ENCODE measurements at regions not wholly inside any gene's neighbourhood (a gene's known extent, or its start where the extent isn't known, plus 50 kb on each side); places are given as distances from the start of the nearest gene placed in this dataset.

DNA sequence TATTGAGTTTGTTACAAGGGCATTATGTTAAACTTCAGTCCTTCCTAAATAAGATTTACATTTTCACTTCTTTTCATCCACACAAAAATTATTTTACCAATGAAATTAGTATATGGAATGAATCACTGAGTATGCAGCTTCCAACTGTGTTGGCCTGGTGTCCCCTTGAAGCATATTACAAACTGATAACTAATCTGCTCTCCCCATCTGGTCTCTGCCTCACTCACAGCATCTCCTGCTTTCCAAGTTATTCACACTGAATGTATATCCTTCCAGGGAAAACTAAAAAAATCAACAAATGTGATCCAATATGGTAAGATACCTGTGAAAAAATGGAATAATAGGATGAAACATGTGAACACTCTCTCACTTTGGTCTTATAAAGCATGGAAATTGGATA is 90.0 kb upstream of the NYAP2 start:
- H3K4me1 Mint-ChIP-seq (ENCODE audit: low read depth): no peaks in the 10 kb centered on the region

GRCh38 chr2:225296951-225297350 is 102.6 kb upstream of the NYAP2 start:
- Mint-ChIP-seq H3K9me3 (peaks cover 4% of the 10 kb centered on the region), H3K27me3 (peaks cover 16% of the 10 kb centered on the region), H3K27ac (no peak overlapping the region), H3K36me3 (ENCODE audit: low read depth) (no peaks in the 10 kb centered on the region), H3K4me3 (no peak overlapping the region), H3K4me1 (ENCODE audit: low read depth) (no peaks in the 10 kb centered on the region)
- H3K9me3 ChIP-seq (ENCODE audit: control insufficient read depth in 1 of 2, insufficient read depth in 1 of 2, low read length in 2 of 2): peaks cover 0 to 3% of the 10 kb centered on the region in 2 experiments
- peaks cover 0 to 3% of the 10 kb centered on the region in 2 experiments for H3K27me3 ChIP-seq (ENCODE audit: control insufficient read depth in 1 of 2, insufficient read depth in 2 of 2, low read length in 2 of 2)
- ChIA-PET POLR2A (no interaction called here), CTCF (no interaction called here)
- no peak overlapping the region for H3K4me3 ChIP-seq (ENCODE audit: low read length)
- TF ChIP-seq, protein P1, sequence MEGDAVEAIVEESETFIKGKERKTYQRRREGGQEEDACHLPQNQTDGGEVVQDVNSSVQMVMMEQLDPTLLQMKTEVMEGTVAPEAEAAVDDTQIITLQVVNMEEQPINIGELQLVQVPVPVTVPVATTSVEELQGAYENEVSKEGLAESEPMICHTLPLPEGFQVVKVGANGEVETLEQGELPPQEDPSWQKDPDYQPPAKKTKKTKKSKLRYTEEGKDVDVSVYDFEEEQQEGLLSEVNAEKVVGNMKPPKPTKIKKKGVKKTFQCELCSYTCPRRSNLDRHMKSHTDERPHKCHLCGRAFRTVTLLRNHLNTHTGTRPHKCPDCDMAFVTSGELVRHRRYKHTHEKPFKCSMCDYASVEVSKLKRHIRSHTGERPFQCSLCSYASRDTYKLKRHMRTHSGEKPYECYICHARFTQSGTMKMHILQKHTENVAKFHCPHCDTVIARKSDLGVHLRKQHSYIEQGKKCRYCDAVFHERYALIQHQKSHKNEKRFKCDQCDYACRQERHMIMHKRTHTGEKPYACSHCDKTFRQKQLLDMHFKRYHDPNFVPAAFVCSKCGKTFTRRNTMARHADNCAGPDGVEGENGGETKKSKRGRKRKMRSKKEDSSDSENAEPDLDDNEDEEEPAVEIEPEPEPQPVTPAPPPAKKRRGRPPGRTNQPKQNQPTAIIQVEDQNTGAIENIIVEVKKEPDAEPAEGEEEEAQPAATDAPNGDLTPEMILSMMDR (IDR thresholded peaks at IDR 0.05): no peak
- DNase-seq: no peak
- no peaks in the 10 kb centered on the region for H3K36me3 ChIP-seq (ENCODE audit: insufficient read depth, low read length)
- no peak overlapping the region for H3K27ac ChIP-seq (ENCODE audit: low read depth in 1 of 2, low read length in 2 of 2)
- intact Hi-C loops (cut with DNase I, micrococcal nuclease): no loop called here
- ATAC-seq (ENCODE audit: poor library complexity): no peak
- H3K4me1 ChIP-seq (ENCODE audit: insufficient read depth, low read length): no peaks in the 10 kb centered on the region

More for the DNA sequence above, 90.0 kb upstream of the NYAP2 start:
- Mint-ChIP-seq H3K36me3 (ENCODE audit: low read depth) (no peaks in the 10 kb centered on the region), H3K9me3 (no peaks in the 10 kb centered on the region), H3K4me3 (no peak overlapping the region), H3K27ac (no peak overlapping the region), H3K27me3 (no peaks in the 10 kb centered on the region)
- Histone ChIP-seq H3K27me3 (ENCODE audit: control insufficient read depth in 1 of 2, insufficient read depth in 2 of 2, low read length in 2 of 2) (no peaks in the 10 kb centered on the region), H3K36me3 (ENCODE audit: insufficient read depth, low read length) (no peaks in the 10 kb centered on the region), H3K4me3 (ENCODE audit: low read length) (no peak overlapping the region), H3K4me1 (ENCODE audit: insufficient read depth, low read length) (no peaks in the 10 kb centered on the region), H3K27ac (ENCODE audit: low read depth in 1 of 2, low read length in 2 of 2) (no peak overlapping the region), H3K9me3 (ENCODE audit: control insufficient read depth in 1 of 2, insufficient read depth in 1 of 2, low read length in 2 of 2) (no peaks in the 10 kb centered on the region)
- TF ChIP-seq, protein P1 (IDR thresholded peaks at IDR 0.05): no peak
- no peak for ATAC-seq (ENCODE audit: poor library complexity)
- no peak for DNase-seq
- ChIA-PET CTCF (interaction anchor here (1.3 kb wide), 1 partner anchor 23 kb away, joined by 4 read pairs; no protein-coding TSS in a partner anchor), POLR2A (no interaction called here)
- intact Hi-C loops (cut with DNase I, micrococcal nuclease): no loop called here

- DNase-seq: no peak
- Histone ChIP-seq H3K9me3 (ENCODE audit: control insufficient read depth in 1 of 2, insufficient read depth in 1 of 2, low read length in 2 of 2) (no peaks in the 10 kb centered on the region), H3K27ac (ENCODE audit: low read depth in 1 of 2, low read length in 2 of 2) (no peak overlapping the region), H3K36me3 (ENCODE audit: insufficient read depth, low read length) (no peaks in the 10 kb centered on the region), H3K4me1 (ENCODE audit: insufficient read depth, low read length) (no peaks in the 10 kb centered on the region), H3K27me3 (ENCODE audit: control insufficient read depth in 1 of 2, insufficient read depth in 2 of 2, low read length in 2 of 2) (peaks cover 0 to 3% of the 10 kb centered on the region in 2 experiments), H3K4me3 (ENCODE audit: low read length) (no peak overlapping the region)
- peaks cover 16% of the 10 kb centered on the region for H3K27me3 Mint-ChIP-seq
- no peaks in the 10 kb centered on the region for H3K4me1 Mint-ChIP-seq (ENCODE audit: low read depth)
- no peaks in the 10 kb centered on the region for H3K9me3 Mint-ChIP-seq
- TF ChIP-seq, protein P1 (IDR thresholded peaks at IDR 0.05): no peak
- no peak overlapping the region for H3K4me3 Mint-ChIP-seq
- ATAC-seq (ENCODE audit: poor library complexity): no peak
- ChIA-PET CTCF (no interaction called here), POLR2A (no interaction called here)
- no peaks in the 10 kb centered on the region for H3K36me3 Mint-ChIP-seq (ENCODE audit: low read depth)
- no peak overlapping the region for H3K27ac Mint-ChIP-seq
- intact Hi-C loops (cut with DNase I, micrococcal nuclease): no loop called here
Observed at GRCh38 chr2:225295102-225295501, 104.4 kb upstream of the NYAP2 start.
